RWPE2 (cell line): ENCODE measurements at regions not wholly inside any gene's neighbourhood (a gene's known extent, or its start where the extent isn't known, plus 50 kb on each side); places are given as distances from the start of the nearest gene placed in this dataset.
A peak's percentile ranks its signal among the peaks of the same experiment; 100 is the strongest.

ENCODE experiments used
- ATAC-seq: fragments of 200-7000 bp; cut with Tn5 transposase; 3 replicates; pipeline ENCODE4 v1.9.1; 2021; ENCODE audit warnings: low read depth
- DNase-seq: peaks from one replicate; pipeline ENCODE4 v3.0.0-alpha.2; 2020; ENCODE audit warnings: low spot score
- H3K27ac ChIP-seq: fragments of 450-650 bp; 2 replicates; pipeline ENCODE4 v1.5.1; 2017; ENCODE audit warnings: mild to moderate bottlenecking; ENCODE audit not compliant: poor library complexity, severe bottlenecking
- H3K27me3 ChIP-seq: fragments of 250-450 bp; sonication (Bioruptor Pico); 2 replicates; pipeline ENCODE4 v1.5.1; 2021; ENCODE audit warnings: mild to moderate bottlenecking, moderate library complexity; ENCODE audit not compliant: insufficient read depth, poor library complexity, severe bottlenecking
- H3K36me3 ChIP-seq: fragments of 250-450 bp; sonication (Bioruptor Pico); 2 replicates; pipeline ENCODE4 v1.5.1; 2020; ENCODE audit warnings: low read depth, mild to moderate bottlenecking, moderate library complexity
- H3K4me1 ChIP-seq: fragments of 250-450 bp; sonication (Bioruptor Pico); 2 replicates; pipeline ENCODE4 v1.5.1; 2021; ENCODE audit warnings: mild to moderate bottlenecking, moderate library complexity; ENCODE audit not compliant: insufficient read depth, poor library complexity, severe bottlenecking
- H3K4me3 ChIP-seq: fragments of 250-450 bp; sonication (Bioruptor Pico); 2 replicates; pipeline ENCODE4 v1.5.1; 2021; ENCODE audit warnings: mild to moderate bottlenecking, moderate library complexity; ENCODE audit not compliant: severe bottlenecking
- H3K9me3 ChIP-seq: fragments of 250-450 bp; sonication (Bioruptor Pico); 2 replicates; pipeline ENCODE4 v1.5.1; 2021; ENCODE audit warnings: mild to moderate bottlenecking, moderate library complexity; ENCODE audit not compliant: severe bottlenecking
- TF ChIP-seq, protein P1 (sequence below): fragments of 450-650 bp; IDR thresholded peaks from one replicate; pipeline ENCODE4 v1.5.1; 2017; ENCODE audit warnings: mild to moderate bottlenecking, moderate library complexity; ENCODE audit not compliant: poor library complexity, severe bottlenecking

DNA sequence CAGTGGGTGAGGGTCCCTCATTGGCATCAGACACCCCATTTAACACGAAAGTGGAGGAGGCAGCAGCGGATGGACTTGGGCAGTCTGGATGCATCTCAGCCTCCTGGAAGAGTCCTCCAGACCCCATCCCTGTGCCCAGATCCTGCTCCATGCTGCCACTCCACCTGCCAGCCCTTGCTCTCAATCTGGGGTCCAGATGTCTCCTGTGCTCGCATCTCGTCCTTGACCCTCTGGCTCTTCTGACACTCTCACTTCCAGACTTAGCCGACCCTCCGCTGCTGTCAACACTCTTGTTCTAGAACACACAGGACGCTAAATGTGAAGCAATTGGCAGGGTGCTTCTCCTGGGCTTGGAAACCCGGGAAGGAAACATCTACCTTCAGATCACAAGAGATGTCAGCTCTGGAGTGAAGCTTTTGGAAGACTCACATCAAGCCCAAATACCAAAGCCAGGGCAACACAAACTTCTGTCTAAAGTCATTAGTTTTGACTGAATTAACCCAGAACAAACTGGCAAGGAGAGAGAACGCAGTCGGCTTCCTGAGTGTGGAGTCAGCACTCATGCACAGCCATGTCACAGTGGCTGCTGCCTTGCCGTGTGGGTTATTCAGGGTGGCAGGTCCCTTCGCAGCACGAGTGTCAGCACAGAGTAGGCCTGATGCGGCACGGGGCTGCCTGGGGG is 379.1 kb downstream of the TCERG1L start:
- Histone ChIP-seq H3K9me3 (peaks cover 5% of the 10 kb centered on the region), H3K4me3 (no peak overlapping the region), H3K27ac (no peak overlapping the region), H3K4me1 (no peaks in the 10 kb centered on the region), H3K27me3 (no peaks in the 10 kb centered on the region), H3K36me3 (no peaks in the 10 kb centered on the region)
- TF ChIP-seq, protein P1, sequence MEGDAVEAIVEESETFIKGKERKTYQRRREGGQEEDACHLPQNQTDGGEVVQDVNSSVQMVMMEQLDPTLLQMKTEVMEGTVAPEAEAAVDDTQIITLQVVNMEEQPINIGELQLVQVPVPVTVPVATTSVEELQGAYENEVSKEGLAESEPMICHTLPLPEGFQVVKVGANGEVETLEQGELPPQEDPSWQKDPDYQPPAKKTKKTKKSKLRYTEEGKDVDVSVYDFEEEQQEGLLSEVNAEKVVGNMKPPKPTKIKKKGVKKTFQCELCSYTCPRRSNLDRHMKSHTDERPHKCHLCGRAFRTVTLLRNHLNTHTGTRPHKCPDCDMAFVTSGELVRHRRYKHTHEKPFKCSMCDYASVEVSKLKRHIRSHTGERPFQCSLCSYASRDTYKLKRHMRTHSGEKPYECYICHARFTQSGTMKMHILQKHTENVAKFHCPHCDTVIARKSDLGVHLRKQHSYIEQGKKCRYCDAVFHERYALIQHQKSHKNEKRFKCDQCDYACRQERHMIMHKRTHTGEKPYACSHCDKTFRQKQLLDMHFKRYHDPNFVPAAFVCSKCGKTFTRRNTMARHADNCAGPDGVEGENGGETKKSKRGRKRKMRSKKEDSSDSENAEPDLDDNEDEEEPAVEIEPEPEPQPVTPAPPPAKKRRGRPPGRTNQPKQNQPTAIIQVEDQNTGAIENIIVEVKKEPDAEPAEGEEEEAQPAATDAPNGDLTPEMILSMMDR = no peak
- DNase-seq = no peak
- ATAC-seq = no peak

DNA sequence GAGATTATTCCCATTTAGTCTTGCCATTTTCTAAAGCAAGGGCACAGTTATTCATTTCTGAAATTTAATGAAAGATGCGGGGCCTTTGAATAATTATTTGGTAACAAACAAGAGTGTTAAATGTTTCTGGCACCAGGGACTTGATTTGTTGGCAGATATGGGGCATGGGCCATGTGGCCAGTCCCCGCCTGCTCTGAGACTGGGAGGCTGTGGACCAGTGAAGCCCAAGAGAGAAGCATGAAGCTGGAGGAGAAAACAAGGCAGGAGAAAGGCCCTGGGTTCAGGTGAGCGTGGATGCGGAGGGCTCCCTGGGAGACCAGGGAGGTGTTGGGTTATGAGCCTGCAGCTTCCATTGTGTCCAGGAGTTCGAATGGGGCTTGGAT is 378.5 kb downstream of the TCERG1L start:
- H3K9me3 ChIP-seq = peaks cover 5% of the 10 kb centered on the region
- no peak for ATAC-seq
- TF ChIP-seq, protein P1 = no peak

DNA sequence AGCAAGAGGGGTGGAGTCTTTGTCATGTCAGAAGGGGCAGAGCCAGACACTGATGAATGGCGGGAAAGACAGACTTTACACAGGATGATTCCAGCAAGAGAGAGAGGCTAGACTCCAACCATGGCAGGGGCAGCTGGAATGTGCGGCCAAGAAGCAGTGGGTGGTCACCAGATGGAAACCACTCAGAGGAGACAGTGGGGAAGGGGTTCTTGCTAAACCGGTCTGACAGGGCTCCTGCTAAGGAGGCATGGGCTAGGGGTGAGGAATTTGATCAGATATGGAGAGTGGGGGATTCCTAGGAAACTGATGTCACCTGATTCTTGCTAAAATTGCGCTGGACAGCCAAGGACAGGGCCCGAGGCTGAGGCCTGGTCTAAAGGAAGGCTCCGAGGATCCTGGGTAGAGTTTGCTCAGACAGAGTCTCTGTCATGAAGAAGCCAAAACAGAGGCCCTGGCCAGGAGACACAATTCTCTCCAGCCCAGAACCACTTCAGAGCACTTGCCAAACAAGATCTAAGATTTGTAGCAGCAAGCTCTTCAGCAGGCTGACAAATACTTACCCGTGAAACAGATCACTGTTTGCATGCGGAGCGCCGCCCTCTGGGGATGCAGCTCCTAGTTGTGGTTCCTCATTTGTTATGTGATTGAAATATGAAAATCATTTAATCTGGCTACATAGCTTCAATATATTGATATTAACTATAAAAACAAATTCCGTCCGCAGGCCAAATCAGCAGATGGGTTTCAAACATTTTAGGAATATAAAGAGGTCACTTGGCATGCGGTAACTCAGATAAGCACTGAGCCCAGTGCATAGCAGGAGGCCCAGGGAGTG is 377.0 kb downstream of the TCERG1L start:
- no peaks in the 10 kb centered on the region for H3K4me1 ChIP-seq
- H3K27ac ChIP-seq = no peak overlapping the region
- H3K27me3 ChIP-seq = no peaks in the 10 kb centered on the region
- no peak overlapping the region for H3K4me3 ChIP-seq
- H3K9me3 ChIP-seq = peaks cover 5% of the 10 kb centered on the region
- no peak for ATAC-seq
- no peaks in the 10 kb centered on the region for H3K36me3 ChIP-seq
- no peak for DNase-seq
- TF ChIP-seq, protein P1 = no peak

More for the DNA sequence above, 378.5 kb downstream of the TCERG1L start:
- Histone ChIP-seq H3K4me3 (no peak overlapping the region), H3K27ac (no peak overlapping the region), H3K4me1 (no peaks in the 10 kb centered on the region), H3K36me3 (no peaks in the 10 kb centered on the region), H3K27me3 (no peaks in the 10 kb centered on the region)
- DNase-seq = no peak

DNA sequence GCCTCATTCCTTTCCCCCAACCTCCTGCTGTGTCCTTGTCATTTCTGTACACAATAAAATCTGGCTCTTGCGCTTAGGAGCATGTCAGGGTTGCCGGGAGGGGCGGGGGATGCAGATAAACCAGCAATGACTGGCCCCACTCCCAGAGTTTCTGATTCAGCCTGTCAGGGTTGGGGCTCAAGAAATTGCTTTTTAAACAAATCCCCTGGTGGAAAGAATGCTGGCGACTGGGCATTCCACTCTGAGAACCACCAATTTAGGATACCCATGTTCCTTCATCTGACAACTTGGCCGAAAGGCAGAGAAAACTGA is 376.4 kb downstream of the TCERG1L start:
- no peak overlapping the region for H3K27ac ChIP-seq
- ATAC-seq (no peak), DNase-seq (no peak)
- H3K9me3 ChIP-seq = peaks cover 5% of the 10 kb centered on the region
- no peaks in the 10 kb centered on the region for H3K27me3 ChIP-seq
- TF ChIP-seq, protein P1 = no peak
- H3K36me3 ChIP-seq = no peaks in the 10 kb centered on the region
- H3K4me1 ChIP-seq = no peaks in the 10 kb centered on the region
- H3K4me3 ChIP-seq = no peak overlapping the region

DNA sequence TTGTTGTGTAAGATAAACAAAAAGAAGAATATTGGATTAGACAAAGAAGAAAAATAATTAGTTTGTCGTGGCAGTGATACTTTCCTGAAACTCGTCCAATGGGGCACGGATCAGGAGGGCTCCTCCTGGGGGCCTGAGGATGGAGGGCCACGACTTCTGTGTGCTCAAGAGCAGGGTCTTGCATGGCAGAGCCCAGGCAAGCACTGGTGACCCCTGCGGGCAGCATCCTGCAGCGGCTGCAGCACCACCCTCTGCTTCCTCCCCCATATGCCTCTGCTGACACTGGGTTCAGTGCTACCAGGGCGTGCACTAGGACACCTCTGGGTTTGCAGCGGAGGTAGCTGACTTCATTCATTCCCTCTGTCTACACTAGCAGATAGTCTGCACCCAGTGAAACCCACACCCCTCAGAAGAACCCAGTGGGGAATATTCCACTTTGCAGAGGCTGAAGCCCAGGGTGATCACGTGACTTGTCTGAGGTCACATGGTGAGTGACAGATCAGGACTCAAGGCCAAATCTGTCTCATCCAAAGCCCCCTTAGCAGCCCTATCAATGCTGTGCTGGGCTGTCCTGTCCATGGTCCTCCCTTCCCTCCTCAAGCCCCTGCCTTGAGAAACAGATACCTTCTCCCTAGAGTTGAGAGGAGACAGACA is 375.5 kb downstream of the TCERG1L start:
- peak overlapping the region; percentile 23 for H3K27ac ChIP-seq
- DNase-seq (no peak), ATAC-seq (no peak)
- H3K36me3 ChIP-seq = no peaks in the 10 kb centered on the region
- no peaks in the 10 kb centered on the region for H3K4me1 ChIP-seq
- H3K9me3 ChIP-seq = peaks cover 2% of the 10 kb centered on the region
- TF ChIP-seq, protein P1 = no peak
- no peak overlapping the region for H3K4me3 ChIP-seq
- no peaks in the 10 kb centered on the region for H3K27me3 ChIP-seq
